Progenitor cell of endocrine pancreas (in vitro differentiated cells): ENCODE measurements at regions not wholly inside any gene's neighbourhood (a gene's known extent, or its start where the extent isn't known, plus 50 kb on each side); places are given as distances from the start of the nearest gene placed in this dataset.
A peak's percentile ranks its signal among the peaks of the same experiment; 100 is the strongest.

Experiments used
- DNase-seq: peaks from one replicate; pipeline ENCODE4 v3.0.0; 2021; ENCODE audit warnings: low spot score; ENCODE audit not compliant: unreplicated experiment
- H3K27ac Mint-ChIP-seq: 2 replicates; pipeline ENCODE4 v1.8.0; 2021; ENCODE audit warnings: mild to moderate bottlenecking, moderate library complexity, mixed read lengths
- H3K27me3 Mint-ChIP-seq: 2 replicates; pipeline ENCODE4 v1.8.0; 2021; ENCODE audit warnings: mixed read lengths
- H3K36me3 Mint-ChIP-seq: 2 replicates; pipeline ENCODE4 v1.8.0; 2022; ENCODE audit warnings: mixed read lengths; ENCODE audit not compliant: insufficient read depth
- H3K4me1 Mint-ChIP-seq: 2 replicates; pipeline ENCODE4 v1.8.0; 2021; ENCODE audit warnings: low read depth, mixed read lengths
- H3K4me3 Mint-ChIP-seq: 2 replicates; pipeline ENCODE4 v1.8.0; 2021; ENCODE audit warnings: low read depth, mild to moderate bottlenecking, moderate library complexity, mixed read lengths
- H3K9me3 Mint-ChIP-seq: 2 replicates; pipeline ENCODE4 v1.8.0; 2021; ENCODE audit warnings: low read depth, mixed read lengths
- TF ChIP-seq, protein P1 (sequence below): fragments of 200-600 bp; sonication (generic); IDR thresholded peaks from one replicate; pipeline ENCODE4 v1.5.0; 2021; ENCODE audit warnings: antibody characterized with exemption, mild to moderate bottlenecking; ENCODE audit not compliant: unreplicated experiment

DNA sequence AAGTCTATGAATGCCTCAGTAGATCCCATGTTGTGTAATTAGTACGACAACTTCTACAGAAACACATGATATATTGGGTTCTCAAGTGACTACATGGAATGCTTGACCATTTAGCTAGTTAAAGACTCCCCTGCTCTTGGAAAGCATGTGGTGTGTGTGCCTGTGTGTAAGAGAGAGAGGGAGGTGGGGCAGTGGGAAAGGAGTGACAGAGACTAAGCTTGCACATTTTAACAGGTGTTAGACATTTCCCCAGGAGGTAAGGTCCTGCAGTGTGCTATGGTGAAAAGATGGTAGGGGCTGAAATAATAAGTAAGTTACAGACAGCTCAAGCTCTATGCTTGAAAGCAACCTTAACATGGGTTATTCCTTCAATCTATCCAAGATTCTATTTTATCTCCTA lies 241.7 kb upstream of the GHITM start:
- Mint-ChIP-seq H3K4me3 (no peak overlapping the region), H3K4me1 (no peaks in the 10 kb centered on the region), H3K9me3 (peaks cover 6% of the 10 kb centered on the region), H3K27ac (no peak overlapping the region), H3K27me3 (no peaks in the 10 kb centered on the region), H3K36me3 (peaks cover 2% of the 10 kb centered on the region)
- TF ChIP-seq, protein P1, sequence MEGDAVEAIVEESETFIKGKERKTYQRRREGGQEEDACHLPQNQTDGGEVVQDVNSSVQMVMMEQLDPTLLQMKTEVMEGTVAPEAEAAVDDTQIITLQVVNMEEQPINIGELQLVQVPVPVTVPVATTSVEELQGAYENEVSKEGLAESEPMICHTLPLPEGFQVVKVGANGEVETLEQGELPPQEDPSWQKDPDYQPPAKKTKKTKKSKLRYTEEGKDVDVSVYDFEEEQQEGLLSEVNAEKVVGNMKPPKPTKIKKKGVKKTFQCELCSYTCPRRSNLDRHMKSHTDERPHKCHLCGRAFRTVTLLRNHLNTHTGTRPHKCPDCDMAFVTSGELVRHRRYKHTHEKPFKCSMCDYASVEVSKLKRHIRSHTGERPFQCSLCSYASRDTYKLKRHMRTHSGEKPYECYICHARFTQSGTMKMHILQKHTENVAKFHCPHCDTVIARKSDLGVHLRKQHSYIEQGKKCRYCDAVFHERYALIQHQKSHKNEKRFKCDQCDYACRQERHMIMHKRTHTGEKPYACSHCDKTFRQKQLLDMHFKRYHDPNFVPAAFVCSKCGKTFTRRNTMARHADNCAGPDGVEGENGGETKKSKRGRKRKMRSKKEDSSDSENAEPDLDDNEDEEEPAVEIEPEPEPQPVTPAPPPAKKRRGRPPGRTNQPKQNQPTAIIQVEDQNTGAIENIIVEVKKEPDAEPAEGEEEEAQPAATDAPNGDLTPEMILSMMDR = no peak
- DNase-seq = no peak

DNA sequence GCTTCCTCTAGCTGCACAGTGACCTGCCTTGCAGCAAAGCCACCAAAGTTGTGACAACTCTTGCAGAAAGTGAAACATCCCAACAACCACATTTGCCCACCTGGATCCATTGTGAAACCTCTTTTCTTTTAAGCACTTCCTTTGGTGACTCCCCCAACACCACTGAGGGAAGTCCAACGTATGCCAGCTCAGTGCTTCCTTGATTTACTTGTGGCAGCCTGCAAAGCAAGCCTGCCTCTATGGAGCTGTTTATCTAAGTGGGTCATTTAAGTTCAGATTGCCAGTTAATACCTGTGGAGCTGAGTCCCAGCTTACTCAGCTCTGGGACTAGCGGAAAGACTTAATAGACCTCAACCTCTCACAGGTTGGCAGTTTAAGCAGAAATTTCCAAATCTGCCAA lies 230.8 kb upstream of the GHITM start:
- no peak for DNase-seq
- Mint-ChIP-seq H3K9me3 (peaks cover under 1% of the 10 kb centered on the region), H3K27ac (no peak overlapping the region), H3K4me1 (peaks cover 11% of the 10 kb centered on the region), H3K27me3 (no peaks in the 10 kb centered on the region), H3K36me3 (no peaks in the 10 kb centered on the region), H3K4me3 (no peak overlapping the region)
- TF ChIP-seq, protein P1 = no peak

DNA sequence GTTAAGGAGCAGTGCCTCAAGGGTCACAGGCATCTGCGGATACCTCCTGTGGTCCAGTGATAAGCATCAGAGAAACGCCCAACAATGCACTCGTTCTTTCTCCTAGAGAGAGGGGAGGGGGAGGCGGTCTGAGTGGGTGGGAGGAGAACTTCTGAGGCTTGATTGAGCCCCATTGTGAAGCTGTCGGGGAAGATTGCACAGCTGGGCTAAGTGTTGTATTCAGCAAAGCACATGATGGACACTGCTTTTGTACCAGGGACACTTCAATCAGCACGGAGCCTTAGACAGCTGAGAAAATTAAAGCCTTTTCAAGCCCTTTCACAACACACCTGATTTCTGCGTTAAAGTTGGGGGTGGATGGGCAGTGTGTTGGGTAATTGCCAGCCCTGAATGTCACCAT lies 230.3 kb upstream of the GHITM start:
- H3K9me3 Mint-ChIP-seq = no peaks in the 10 kb centered on the region
- no peaks in the 10 kb centered on the region for H3K27me3 Mint-ChIP-seq
- H3K4me3 Mint-ChIP-seq = no peak overlapping the region
- H3K27ac Mint-ChIP-seq = no peak overlapping the region
- no peak for DNase-seq
- no peaks in the 10 kb centered on the region for H3K36me3 Mint-ChIP-seq
- H3K4me1 Mint-ChIP-seq = peaks cover 11% of the 10 kb centered on the region
- TF ChIP-seq, protein P1 = no peak

DNA sequence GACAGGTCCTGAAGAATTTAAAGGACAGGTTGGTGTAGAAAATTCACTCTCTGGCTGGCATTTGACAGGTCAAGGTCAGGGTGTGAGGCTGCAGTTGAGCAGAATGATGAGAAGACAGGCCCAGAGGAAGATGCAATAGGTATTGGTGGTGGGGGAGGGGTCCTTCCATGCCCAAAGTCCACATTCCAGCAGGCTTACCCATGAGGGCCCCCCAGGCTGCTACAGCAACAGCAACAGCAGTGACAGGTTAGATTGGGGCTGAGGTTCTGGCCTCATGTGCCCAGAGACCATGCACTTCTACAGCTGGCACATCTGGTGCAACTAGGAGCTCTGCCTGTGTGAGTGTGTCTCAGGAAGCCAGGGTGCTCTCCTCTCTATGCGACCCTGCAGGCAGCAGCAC lies 223.5 kb upstream of the GHITM start:
- Mint-ChIP-seq H3K36me3 (no peaks in the 10 kb centered on the region), H3K9me3 (no peaks in the 10 kb centered on the region), H3K4me3 (no peak overlapping the region), H3K27ac (no peak overlapping the region), H3K27me3 (peaks cover 7% of the 10 kb centered on the region), H3K4me1 (no peaks in the 10 kb centered on the region)
- no peak for DNase-seq
- TF ChIP-seq, protein P1 = no peak

DNA sequence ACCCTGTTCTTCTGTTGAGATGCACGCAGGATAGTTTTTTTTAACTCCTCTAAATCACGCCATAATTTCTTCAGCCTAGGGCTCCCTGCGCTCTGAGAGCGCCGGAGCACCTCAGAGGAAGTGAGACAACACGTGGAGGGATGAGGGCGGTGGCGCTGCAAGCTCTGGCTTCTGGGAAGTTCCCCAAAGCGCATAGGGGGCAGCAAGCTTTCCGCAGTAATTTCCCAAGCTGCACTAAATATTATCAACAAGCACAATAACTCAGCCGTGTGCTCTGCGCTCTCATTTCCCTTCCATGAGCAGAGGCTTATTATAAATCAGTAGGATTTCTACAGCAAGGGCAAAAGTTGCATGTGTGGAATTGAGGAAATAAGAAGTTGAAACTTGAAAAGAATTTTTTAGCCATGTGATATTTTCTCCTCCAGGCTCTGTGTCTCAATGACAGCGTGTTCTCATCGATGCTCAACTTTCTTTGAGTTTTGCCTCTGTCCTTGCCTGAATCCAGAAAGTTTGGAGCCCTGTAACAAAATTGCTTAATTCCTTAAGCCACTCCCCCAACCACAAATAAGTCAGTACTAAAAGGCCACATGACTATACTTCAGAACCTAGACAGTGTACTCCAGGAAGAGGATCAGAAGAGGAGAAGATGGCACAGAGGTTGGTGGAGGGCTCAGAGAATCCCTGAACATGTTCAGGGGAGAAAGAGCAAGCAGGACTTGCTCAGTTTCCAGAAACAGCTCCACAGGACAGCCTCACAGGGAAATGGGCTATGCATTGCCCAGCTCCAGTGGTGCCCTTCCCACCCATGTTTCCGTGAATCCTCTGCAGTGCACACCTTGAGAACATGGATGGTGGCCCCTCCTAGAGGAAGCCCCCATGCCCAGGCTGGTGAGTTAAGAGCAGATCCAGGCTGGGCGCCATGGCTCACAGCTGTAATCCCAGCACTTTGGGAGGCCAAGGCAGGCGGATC lies 221.5 kb upstream of the GHITM start:
- Mint-ChIP-seq H3K27me3 (peaks cover 7% of the 10 kb centered on the region), H3K36me3 (no peaks in the 10 kb centered on the region), H3K9me3 (no peaks in the 10 kb centered on the region), H3K4me3 (no peak overlapping the region), H3K27ac (no peak overlapping the region), H3K4me1 (no peaks in the 10 kb centered on the region)
- TF ChIP-seq, protein P1 = peak; percentile 63
- no peak for DNase-seq
